NCI-H526 treated with DMSO at 0.1 percent for 48 hours (cell line): ENCODE measurements at regions not wholly inside any gene's neighbourhood (a gene's known extent, or its start where the extent isn't known, plus 50 kb on each side); places are given as distances from the start of the nearest gene placed in this dataset.
"Not testable (repeated sequence)": the region's sequence is repeated elsewhere in the genome, so short reads cannot be mapped to it uniquely, and the experiment has no call there.

Source experiments
- DNase-seq: peaks from one replicate; lab custom pipeline; 2025; lab: John Stamatoyannopoulos, UW

DNA sequence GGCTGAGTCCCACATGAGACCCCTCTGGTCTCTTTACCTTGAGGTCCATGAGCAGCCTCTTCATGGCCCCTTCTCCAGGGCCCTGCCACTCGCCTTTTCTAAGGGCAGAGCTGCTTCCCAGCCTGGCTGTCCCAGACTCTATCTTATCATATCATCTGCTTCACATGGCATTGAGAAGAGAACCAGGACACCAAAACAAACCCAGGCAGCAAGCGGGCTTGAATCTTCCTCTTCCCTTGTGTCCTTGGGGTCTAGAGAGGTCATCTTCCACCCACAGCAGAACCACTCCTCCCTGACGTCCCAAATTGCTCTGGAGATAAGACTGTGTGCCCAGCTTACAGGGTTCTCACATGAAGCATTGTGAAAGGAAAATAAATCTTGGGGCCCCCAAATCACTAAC is 261.3 kb upstream of the AUTS2 start:
- DNase-seq: no peak

DNA sequence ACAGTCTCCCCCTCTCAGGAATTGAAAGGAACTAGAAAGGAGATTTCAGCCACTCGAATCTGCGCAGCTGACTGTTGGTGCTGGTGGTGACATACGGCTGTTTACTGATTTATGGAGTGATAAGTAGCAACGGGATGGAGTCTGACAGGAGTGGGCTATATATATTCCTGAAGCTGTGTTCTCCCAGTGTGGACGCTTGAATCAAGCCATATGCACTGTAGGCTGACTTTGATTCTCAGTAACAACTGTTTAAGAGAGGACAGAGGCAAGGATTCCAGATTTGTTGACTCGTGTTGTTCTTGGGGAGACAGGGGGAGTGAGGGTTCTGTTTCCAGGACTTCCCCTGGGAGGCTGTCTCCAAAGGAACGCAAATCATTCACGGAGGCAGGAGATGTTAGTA is 260.1 kb upstream of the AUTS2 start:
- no peak for DNase-seq

DNA sequence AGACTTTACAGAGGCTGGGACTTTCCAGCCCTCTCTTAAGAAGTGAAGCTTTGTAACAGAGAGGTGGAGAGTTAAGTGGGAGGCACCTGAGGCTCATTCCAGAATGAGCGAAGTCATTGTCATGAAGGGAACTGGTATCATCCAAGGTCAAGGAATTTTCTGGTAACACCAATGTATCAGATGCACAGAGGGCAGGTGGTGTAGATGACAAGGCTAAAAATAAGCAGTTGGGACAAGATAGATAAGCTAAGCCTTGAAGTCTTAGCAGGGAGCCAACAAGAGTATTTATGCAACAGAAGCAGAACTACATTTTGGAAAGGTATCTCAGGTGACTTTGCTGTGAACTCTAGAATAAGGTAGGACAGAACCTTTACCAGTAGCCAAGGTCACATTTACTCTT is 257.0 kb upstream of the AUTS2 start:
- no peak for DNase-seq

DNA sequence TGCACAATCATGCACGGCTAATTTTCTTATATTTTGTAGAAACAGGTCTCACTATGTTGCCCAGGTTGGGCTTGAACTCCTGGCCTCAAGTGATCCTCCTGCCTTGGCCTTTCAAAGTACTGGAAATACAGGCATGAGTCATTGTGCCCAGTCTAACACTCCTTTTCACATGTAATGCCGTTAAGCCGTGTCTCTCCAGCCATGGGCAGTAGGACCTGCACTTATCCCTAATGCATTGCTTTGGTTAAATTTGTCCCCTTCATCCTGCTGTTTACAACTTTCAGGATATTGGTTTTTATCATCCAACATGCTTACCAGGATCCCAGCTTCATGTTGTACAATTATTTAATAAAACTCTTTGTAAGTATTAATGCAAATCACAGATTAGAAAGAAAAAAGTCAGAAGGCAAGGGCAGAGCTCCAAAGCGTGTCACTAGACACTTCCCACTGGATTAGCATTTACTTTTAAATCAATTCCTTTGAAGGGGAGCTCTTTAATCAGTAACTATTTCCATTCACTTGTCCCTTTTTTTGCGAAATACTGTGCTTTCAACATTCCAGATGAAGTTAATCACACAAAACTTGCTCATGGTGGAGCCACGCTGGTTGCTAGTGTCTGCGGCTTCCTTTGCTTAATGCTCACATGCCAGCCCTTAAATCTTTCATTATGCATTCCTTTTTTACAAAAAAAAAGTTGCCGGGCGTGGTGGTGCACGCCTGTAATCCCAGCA is 256.0 kb upstream of the AUTS2 start:
- DNase-seq: no peak

DNA sequence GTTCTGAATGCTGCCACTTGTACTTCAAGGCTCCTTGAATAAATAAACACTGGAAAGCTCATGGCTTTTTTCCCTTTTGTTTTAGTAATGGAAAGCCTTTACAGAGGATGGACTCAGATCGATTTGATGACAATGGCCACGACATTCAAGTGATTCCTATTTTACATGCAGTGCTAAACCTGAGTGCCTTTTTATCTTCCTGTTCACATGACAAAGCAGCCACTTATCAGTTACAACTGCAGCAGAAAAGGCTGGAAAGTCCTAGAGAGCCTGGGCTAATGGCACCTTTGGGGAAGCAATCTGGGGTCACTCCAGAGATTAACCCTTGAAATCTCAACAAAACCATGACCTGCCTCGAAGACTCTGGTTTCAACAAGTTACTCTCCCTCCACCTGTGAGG is 249.0 kb upstream of the AUTS2 start:
- no peak for DNase-seq

DNA sequence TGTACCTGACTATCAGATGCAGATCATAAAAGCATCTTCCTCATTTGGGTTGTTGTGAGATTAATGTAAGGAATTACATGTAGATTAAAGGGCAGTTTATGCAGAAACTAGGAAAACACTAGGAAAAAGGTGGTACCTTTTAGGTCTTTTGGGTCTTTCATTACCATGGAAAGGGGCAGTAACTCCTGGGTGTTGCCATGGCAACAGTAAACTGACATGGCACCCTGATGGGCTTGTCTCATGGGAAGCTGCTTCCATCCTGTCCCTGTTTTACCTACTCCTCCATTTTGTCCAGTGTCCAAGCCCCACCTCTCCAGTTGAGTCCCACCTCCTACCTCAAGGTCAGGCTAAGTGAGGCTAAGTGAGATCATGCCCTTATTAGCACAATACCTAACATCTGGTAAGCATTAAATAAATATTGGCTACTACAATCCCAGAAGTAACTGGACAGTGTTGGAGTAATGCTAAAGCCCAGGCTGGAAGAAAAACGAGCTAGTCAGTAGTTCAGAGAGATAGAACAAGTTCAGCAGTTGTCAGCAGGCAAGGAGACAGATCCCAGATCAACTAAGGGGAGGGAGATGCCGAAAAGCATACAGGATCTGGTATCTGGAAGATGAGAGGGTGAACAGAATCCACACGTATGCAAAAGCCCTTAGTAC is 240.0 kb upstream of the AUTS2 start:
- DNase-seq: no peak

DNA sequence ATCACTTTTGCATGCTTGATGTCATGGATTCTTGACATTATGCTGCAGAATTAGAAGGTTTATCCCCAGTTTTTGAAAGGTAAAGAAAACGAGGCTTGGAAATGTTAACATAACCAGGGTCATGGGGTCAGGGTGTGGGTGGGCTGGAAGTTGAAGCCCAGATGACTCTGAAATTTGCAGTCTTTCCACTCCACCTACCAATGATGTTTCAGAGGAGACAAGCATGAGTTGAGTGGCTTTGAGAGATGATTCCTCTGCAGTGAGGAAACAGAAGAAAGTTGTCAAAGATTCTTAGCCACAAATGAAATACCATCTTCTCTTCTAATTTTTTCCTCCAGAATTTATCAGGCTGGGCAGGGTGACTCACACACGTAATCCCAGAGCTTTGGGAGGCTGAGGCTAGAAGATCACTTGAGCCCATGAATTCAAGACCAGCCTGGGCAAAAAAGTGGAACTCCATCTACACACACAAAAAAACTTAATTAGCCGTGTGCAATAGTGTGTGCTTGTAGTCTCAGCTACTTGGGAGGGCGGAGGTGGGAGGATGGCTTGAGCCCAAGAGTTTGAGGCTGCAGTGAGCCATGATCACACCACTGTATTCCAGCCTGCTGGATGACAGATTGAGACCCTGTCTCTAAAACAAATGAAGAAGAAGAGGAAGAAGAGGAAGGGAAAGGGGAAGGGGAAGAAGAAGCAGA is 239.1 kb upstream of the AUTS2 start:
- no peak for DNase-seq

DNA sequence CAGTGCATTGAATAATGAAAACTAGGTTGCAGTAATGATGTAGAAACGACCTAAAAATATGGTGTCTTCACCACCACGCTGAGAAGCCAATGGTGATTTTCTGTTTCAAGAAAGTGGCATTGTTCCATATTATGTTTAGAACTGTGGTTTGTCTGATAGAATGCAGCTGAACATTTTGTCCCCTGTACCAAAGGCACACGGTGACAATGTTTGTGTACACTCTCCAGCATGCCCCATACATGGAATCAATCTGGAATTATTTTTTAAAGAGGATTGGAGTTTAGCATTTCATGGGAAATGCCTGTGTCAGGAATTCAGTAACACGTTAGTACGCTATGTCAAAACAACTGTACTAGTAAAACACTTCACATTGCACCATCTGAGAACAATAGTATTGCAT is 237.4 kb upstream of the AUTS2 start:
- no peak for DNase-seq

DNA sequence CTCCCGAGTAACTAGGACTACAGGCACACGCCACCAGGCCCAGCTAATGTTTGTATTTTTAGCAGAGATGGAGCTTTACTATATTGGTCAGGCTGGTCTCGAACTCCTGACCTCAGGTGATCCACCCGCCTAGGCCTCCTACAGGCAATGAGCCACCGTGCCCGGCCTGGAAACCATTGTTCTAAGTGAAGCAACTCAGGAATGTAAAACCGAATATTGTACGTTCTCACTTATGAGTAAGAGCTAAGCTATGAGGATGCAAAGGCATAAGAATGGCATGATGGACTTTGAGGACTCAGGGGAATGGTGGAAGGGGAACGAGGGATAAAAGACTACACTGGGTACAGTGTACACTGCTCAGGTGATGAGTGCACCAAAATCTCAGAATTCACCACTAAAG is 235.1 kb upstream of the AUTS2 start:
- DNase-seq: no peak

DNA sequence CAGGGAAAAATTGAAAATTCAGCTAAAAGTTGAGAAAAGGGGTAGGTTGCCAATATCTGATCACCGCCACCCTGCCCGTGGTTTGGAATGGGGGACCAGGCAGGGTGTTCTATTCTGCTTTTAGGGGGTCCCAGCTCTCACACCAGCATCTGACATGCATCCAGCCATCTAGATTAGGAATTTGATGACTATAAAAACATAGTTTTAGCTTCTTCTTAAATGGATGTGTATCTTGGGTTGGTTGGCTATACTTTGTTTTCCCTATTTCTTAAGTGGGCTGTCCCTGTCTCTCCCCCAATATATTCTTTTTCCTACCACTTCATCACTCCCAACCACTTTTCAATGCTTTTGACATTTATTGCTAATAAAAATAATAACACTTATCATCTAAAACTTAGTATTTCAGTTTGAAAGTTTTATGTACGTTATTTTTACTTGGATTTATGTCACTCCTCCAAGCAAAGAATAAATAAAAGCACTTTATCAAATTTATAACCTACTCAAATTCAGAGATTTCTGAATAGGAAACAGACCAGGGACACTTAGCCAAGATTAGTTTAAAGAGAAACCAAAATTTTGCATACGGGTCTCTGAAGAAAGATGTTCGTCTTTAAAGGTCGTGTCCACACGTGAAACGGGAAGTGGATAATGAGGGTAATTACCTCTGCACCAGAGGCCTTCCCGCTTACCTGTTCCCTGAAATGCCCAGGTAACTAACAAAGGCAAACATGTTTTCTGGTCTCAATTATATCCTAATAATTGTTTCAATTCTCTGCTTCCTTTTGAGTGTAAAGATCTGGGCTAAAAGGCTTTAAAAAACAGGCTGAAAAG is 233.2 kb upstream of the AUTS2 start:
- DNase-seq: no peak

DNA sequence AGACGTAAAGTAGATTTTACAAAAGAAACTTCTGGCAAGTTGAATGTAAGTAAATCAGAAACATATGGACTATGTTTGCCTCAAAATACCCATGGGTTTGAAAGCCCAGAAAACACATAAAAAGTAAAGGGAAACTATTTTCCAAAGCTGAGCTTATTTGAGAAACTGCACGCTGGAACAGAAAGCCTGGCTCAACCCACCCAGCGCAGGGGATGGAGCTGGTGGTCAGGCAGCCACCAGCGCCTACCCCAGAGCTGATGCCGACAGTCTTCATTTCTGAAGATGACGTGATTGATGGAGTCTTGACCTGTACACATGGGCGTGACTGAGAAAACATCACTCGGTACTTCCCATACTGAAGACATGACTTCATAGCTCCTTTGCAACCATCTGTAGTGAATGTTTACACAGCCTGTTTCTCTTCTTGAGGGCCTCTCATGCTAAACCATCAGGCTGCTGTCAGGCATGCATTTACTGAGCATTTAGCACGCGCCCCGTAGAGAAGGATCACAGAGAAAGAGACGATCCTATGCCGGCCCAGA is 232.6 kb upstream of the AUTS2 start:
- no peak for DNase-seq

DNA sequence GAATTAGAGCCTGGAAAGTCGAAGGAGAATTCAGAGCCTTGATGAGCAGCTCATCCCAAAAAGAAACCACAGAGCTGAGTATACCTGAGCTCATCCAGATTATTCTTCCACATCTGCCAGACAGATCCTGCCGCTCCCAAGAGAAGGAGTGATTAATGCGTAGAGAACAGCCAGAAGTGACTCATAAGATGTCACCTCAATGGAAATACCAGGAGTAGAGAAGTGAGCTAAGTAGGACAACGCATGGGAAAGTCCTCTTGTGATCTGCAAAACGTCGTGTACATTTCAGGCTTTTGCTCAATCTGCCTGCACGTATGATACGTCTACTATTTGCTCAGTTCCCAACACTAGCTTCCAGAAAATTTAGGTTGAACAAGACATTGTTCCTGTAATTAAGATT is 230.5 kb upstream of the AUTS2 start:
- DNase-seq: no peak

DNA sequence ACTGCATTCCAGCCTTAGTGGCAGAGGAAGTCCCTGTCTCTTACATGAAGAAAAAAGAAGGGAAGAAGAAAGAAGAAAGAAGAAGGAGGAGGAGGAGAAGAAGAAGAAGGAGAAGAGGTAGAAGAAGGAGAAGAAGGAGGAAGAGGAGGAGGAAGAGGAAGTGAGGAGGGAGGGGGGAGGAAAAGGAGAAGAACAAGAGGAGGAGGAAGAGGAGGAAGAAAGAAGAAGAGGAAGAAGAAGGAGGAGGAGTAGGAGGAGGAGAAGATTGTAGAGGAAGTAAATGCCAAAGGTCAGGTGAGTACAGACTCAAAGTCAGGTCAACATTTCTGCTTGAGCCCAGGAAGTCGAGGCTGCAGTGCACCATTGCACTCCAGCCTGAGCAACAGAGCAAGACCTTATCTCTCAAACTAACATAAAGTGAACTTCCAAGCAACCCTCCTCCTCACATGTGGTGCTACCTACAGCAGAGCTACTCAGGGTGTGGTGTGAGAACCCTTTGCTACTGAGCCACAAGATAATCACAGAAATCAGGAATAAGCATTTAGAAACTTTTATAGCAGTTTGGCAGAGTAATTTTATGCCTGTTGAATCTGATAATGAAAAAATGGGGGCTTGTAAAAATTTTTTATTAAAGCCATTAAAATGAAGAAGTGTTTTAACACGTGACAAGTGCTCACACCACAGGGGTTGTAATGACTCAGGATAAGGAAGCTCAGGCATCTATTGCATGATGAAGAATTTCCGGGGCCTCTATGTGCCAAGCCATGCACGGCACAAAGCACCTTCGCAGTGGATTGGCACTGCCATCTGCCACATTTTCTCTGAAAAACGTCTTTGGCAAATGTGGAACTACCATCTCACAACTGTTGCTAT is 224.9 kb upstream of the AUTS2 start:
- DNase-seq: no peak

DNA sequence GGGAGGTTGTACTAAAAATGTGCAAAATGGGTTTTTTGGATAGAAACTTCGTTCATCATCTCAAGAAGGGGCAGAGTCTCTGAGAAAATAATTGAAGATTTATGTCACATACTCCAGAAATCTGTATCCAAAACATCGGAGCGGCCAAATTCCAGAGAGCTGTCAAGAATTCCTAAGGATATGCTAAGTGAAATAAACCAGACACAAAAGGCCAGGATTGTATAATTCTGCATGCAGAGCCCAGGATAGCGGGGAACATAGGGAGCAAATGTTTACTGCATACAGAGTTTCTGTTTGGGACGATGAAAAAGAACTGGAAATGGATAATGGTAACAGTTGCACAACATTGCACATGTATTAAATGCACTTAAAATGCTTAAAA is 224.2 kb upstream of the AUTS2 start:
- no peak for DNase-seq

DNA sequence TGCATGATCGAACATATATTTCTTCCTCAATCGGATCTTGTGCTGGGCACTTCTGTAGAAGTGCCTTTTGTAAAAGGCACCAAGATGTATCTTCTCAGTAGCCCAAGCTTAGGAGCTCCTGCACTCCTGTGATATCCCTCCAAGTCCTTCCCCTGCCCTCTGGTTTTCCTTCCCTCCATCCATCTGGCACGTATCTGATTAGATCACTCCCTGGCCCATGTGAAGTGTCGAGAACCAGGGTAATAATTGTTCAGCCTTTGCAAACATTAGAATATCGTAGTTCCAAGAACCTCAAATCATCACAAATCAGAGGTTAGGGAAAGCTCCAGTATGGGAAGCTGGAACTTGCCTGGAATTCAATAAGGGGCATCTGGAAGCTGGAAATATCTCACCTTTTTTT is 221.1 kb upstream of the AUTS2 start:
- no peak for DNase-seq

DNA sequence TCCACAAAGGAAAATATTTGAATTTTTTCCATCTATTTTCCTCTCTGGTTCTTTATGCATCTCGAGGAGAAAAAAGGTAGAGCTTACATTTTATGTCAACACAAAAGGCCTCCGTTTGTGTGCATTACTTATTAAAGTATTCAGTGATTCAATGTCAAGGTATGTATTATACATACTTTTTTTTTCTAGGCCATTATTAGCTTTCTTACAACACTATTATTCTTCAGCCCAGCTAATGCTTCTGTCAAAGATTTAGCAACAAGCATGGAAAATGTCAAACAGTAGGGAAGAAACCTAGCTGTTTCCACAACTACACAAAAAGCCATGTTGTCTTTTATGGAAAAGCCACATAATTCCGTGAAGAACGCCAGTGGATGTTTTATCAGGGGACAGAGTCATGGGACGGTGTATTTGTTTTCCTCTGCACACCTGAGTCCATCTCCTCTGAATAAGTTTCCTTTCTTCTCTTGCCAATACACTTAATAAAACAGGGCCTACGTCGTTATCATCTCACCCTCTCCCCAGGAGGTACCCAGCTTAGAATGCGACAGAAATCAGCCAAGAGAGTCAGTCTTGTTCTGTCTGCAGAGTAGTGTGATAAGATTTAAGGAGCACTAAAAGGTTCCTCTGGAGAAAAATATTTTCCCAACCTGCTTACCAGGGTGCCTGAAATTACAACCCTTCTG is 209.7 kb upstream of the AUTS2 start:
- no peak for DNase-seq

DNA sequence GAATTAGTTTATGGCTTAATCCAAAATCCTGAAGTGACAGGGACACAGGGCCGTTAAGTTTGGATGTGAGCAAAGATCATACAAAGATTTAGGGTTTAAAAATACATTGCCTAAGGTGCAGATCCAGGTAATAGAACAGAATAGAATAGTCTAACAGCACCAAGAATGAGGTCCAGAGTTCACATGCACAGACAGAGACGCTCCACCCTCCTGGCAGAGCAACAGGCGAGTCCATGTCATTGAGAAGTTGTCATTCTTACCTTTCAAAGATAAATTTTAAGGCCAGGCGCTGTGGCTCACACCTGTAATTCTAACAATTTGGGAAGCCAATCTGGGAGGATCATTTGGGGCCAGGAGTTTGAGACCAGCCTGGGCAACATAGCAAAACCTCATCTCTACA is 209.1 kb upstream of the AUTS2 start:
- no peak for DNase-seq

DNA sequence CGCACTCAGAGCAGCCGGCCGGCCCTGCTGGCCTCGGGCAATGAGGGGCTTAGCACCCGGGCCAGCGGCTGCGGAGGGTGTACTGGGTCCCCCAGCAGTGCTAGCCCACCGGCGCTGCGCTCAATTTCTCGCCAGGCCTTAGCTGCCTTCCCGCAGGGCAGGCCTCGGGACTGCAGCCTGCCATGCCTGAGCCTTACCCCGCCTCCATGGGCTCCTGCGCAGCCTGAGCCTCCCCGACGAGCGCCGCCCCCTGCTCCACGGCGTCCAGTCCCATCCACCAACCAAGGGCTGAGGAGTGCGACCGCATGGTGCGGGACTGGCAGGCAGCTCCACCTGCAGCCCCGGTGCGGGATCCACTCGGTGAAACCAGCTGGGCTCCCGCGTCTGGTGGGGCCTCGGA is 204.4 kb upstream of the AUTS2 start:
- not testable (repeated sequence) for DNase-seq

DNA sequence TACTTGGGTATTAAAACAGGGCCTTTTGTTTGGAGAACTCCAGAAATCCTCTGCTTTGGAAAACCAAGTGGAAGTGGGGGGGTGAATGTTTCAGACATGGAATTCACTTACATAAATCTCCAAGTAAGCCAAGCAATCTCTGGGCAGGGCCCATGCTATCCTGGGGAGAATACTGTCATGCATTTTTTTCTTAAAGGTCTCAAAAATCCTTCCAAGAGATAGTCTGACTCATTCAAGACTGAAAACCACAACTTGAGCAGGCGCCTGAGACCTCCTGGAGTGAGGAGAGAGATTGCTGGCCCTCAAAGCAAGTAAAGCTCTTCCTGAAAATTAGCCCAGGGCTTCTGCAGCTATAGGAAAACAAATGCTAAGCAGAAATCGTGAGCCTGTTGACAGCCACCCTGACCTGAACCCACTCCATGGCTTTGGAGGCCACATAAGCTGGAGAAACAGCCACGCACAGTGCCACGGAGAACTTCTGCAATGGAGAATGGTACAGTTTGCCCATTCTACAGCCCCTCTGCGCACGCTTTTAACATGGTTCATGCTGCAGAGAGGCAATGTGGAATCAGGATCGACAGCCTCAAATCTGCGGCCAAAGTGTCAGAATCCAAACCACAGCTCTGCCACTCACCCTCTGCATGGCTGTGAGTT is 203.1 kb upstream of the AUTS2 start:
- no peak for DNase-seq

DNA sequence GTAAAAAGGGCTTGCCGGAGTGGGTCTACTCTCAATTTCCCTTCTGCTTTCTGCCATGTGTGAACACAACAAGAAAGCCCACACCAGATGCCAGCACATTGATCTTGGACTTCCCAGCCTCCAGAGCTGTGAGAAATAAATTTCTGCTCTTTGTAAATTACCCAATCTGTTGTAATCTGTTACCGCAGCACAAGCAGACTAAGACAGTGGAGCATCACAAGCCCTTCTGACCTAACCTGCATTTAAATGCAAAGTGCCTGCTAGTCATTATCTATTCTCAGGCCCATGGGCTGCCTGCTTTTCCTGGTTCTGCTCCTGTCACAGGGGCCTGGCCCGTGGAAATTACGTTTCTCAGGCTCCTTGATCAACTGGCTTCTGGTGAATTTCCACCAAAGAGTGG is 199.3 kb upstream of the AUTS2 start:
- no peak for DNase-seq
